ENCODE measurements at regions not wholly inside any gene's neighbourhood (a gene's known extent, or its start where the extent isn't known, plus 50 kb on each side); places are given as distances from the start of the nearest gene placed in this dataset.

DNA sequence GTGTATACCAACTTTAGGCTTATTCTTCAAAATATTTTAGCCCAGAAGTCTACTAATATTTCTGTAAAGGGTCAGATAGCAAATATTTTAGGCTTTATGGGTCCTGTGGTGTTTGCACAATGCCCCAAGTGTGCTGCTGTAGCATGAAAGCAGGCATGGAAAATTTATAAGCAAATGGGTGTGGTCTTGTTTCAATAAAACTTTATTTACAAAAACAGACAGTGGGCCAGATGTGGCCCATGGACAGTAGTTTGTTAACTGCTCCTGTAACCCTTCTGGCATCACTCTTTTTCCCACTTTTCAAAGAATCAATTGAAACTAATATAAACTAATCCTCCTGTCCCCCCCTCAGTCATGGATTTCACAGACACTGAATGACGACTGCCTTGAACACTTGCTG is 410.7 kb downstream of the SHISA9 start:
- TF ChIP-seq, protein P1, sequence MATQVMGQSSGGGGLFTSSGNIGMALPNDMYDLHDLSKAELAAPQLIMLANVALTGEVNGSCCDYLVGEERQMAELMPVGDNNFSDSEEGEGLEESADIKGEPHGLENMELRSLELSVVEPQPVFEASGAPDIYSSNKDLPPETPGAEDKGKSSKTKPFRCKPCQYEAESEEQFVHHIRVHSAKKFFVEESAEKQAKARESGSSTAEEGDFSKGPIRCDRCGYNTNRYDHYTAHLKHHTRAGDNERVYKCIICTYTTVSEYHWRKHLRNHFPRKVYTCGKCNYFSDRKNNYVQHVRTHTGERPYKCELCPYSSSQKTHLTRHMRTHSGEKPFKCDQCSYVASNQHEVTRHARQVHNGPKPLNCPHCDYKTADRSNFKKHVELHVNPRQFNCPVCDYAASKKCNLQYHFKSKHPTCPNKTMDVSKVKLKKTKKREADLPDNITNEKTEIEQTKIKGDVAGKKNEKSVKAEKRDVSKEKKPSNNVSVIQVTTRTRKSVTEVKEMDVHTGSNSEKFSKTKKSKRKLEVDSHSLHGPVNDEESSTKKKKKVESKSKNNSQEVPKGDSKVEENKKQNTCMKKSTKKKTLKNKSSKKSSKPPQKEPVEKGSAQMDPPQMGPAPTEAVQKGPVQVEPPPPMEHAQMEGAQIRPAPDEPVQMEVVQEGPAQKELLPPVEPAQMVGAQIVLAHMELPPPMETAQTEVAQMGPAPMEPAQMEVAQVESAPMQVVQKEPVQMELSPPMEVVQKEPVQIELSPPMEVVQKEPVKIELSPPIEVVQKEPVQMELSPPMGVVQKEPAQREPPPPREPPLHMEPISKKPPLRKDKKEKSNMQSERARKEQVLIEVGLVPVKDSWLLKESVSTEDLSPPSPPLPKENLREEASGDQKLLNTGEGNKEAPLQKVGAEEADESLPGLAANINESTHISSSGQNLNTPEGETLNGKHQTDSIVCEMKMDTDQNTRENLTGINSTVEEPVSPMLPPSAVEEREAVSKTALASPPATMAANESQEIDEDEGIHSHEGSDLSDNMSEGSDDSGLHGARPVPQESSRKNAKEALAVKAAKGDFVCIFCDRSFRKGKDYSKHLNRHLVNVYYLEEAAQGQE (IDR thresholded peaks at IDR 0.05; ENCODE audit: unreplicated experiment) = no peak
- TF ChIP-seq, protein P2, sequence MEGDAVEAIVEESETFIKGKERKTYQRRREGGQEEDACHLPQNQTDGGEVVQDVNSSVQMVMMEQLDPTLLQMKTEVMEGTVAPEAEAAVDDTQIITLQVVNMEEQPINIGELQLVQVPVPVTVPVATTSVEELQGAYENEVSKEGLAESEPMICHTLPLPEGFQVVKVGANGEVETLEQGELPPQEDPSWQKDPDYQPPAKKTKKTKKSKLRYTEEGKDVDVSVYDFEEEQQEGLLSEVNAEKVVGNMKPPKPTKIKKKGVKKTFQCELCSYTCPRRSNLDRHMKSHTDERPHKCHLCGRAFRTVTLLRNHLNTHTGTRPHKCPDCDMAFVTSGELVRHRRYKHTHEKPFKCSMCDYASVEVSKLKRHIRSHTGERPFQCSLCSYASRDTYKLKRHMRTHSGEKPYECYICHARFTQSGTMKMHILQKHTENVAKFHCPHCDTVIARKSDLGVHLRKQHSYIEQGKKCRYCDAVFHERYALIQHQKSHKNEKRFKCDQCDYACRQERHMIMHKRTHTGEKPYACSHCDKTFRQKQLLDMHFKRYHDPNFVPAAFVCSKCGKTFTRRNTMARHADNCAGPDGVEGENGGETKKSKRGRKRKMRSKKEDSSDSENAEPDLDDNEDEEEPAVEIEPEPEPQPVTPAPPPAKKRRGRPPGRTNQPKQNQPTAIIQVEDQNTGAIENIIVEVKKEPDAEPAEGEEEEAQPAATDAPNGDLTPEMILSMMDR (conservative IDR thresholded peaks at IDR 0.05; ENCODE audit: low read depth in 2 of 2) = no peak
- TF ChIP-seq EZH2 (IDR thresholded peaks at IDR 0.05; ENCODE audit: low read depth, unreplicated experiment) (no peak), POLR2AphosphoS5 (IDR thresholded peaks at IDR 0.05; ENCODE audit: low read depth) (no peak)
- TF ChIP-seq, protein P3, sequence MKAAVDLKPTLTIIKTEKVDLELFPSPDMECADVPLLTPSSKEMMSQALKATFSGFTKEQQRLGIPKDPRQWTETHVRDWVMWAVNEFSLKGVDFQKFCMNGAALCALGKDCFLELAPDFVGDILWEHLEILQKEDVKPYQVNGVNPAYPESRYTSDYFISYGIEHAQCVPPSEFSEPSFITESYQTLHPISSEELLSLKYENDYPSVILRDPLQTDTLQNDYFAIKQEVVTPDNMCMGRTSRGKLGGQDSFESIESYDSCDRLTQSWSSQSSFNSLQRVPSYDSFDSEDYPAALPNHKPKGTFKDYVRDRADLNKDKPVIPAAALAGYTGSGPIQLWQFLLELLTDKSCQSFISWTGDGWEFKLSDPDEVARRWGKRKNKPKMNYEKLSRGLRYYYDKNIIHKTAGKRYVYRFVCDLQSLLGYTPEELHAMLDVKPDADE (IDR thresholded peaks at IDR 0.05) = no peak
